Activated B cell treated with CpG ODN at 0.5 μM for 24 hours (primary cell): ENCODE measurements at regions not wholly inside any gene's neighbourhood (a gene's known extent, or its start where the extent isn't known, plus 50 kb on each side); places are given as distances from the start of the nearest gene placed in this dataset.

Source experiments
- ATAC-seq: fragments of 200-7000 bp; cut with Tn5 transposase; one replicate; pipeline ENCODE4 v1.10.0; 2021; ENCODE audit warnings: low read depth, mild to moderate bottlenecking, moderate library complexity
- CTCF ChIA-PET: fragments of 350-600 bp; sonication (Branson Sonifier 250); formaldehyde crosslinking; loops from one replicate; lab custom pipeline; 2021; ENCODE audit warnings: antibody characterized with exemption; lab: Charles Lee
- POLR2A ChIA-PET: fragments of 350-600 bp; sonication (Branson Sonifier 250); formaldehyde crosslinking; loops from one replicate; lab custom pipeline; 2021; ENCODE audit warnings: antibody characterized with exemption; lab: Charles Lee
- DNase-seq: peaks from one replicate; pipeline ENCODE4 v3.0.0; 2022
- H3K27ac Mint-ChIP-seq: one replicate; pipeline ENCODE4 v1.8.0; 2020; ENCODE audit warnings: mixed read lengths
- H3K27me3 Mint-ChIP-seq: one replicate; pipeline ENCODE4 v1.8.0; 2021; ENCODE audit warnings: mixed read lengths
- H3K36me3 Mint-ChIP-seq: one replicate; pipeline ENCODE4 v1.8.0; 2021; ENCODE audit warnings: low read depth, mixed read lengths
- H3K4me1 Mint-ChIP-seq: one replicate; pipeline ENCODE4 v1.8.0; 2021; ENCODE audit warnings: mixed read lengths
- H3K4me3 Mint-ChIP-seq: one replicate; pipeline ENCODE4 v1.8.0; 2020; ENCODE audit warnings: mild to moderate bottlenecking, mixed read lengths
- H3K9me3 Mint-ChIP-seq: one replicate; pipeline ENCODE4 v1.8.0; 2020; ENCODE audit warnings: mixed read lengths
- CTCF ChIP-seq: fragments of 200-600 bp; IDR thresholded peaks from one replicate; pipeline ENCODE4 v1.8.0; 2022; ENCODE audit warnings: antibody characterized with exemption, mild to moderate bottlenecking
- intact Hi-C: fragments of 100-400 bp; cut with micrococcal nuclease; formaldehyde crosslinking; loops from one replicate; pipeline ENCODE4 v1.15.1; 2024

GRCh38 chr4:29549342-29549741 is 1170.8 kb upstream of the PCDH7 start:
- DNase-seq, result no peak
- ATAC-seq, result no peak
- peaks cover 9% of the 10 kb centered on the region for H3K9me3 Mint-ChIP-seq
- H3K27me3 Mint-ChIP-seq, result no peaks in the 10 kb centered on the region
- H3K27ac Mint-ChIP-seq, result no peak overlapping the region
- no peaks in the 10 kb centered on the region for H3K36me3 Mint-ChIP-seq
- no peaks in the 10 kb centered on the region for H3K4me1 Mint-ChIP-seq
- CTCF ChIA-PET, result no interaction called here
- intact Hi-C loops, result no loop called here
- H3K4me3 Mint-ChIP-seq, result no peak overlapping the region
- POLR2A ChIA-PET, result no interaction called here
- no peak for TF ChIP-seq CTCF

DNA sequence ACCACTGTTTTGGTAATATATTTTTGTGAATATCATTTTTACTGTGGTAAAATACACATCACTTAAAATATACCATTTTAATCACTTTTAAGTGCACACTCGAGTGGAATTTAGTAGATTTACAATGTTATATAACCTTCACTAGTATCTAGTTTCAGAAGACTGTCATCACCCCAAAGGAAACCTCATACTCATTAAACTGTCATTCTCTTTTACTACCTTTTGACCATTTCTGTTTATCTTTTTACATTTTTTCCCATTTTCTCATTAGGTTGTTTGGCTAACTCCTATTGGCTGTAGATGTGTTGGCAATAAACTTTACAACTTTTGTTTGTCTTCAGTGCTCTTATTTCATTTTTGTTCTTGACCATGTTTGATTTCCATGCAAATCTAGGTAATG is 1168.3 kb upstream of the PCDH7 start:
- no peaks in the 10 kb centered on the region for H3K4me1 Mint-ChIP-seq
- no peak overlapping the region for H3K4me3 Mint-ChIP-seq
- POLR2A ChIA-PET, result no interaction called here
- H3K36me3 Mint-ChIP-seq, result no peaks in the 10 kb centered on the region
- no peaks in the 10 kb centered on the region for H3K27me3 Mint-ChIP-seq
- CTCF ChIA-PET, result no interaction called here
- ATAC-seq (no peak), DNase-seq (no peak)
- H3K9me3 Mint-ChIP-seq, result peaks cover 9% of the 10 kb centered on the region
- intact Hi-C loops, result no loop called here
- no peak for TF ChIP-seq CTCF
- H3K27ac Mint-ChIP-seq, result no peak overlapping the region

GRCh38 chr4:29553846-29554245 is 1166.3 kb upstream of the PCDH7 start:
- intact Hi-C loops, result no loop called here
- no peaks in the 10 kb centered on the region for H3K27me3 Mint-ChIP-seq
- no peak overlapping the region for H3K27ac Mint-ChIP-seq
- no peaks in the 10 kb centered on the region for H3K36me3 Mint-ChIP-seq
- no peaks in the 10 kb centered on the region for H3K4me1 Mint-ChIP-seq
- POLR2A ChIA-PET, result no interaction called here
- peaks cover 6% of the 10 kb centered on the region for H3K9me3 Mint-ChIP-seq
- TF ChIP-seq CTCF, result no peak
- CTCF ChIA-PET, result no interaction called here
- DNase-seq (no peak), ATAC-seq (no peak)
- H3K4me3 Mint-ChIP-seq, result no peak overlapping the region

GRCh38 chr4:29558789-29559188 is 1161.4 kb upstream of the PCDH7 start:
- no peak for ATAC-seq
- ChIA-PET POLR2A (no interaction called here), CTCF (no interaction called here)
- Mint-ChIP-seq H3K9me3 (peaks cover 7% of the 10 kb centered on the region), H3K27ac (no peak overlapping the region), H3K27me3 (no peaks in the 10 kb centered on the region), H3K36me3 (no peaks in the 10 kb centered on the region), H3K4me3 (no peak overlapping the region), H3K4me1 (no peaks in the 10 kb centered on the region)
- intact Hi-C loops, result no loop called here
- TF ChIP-seq CTCF, result no peak
- no peak for DNase-seq

DNA sequence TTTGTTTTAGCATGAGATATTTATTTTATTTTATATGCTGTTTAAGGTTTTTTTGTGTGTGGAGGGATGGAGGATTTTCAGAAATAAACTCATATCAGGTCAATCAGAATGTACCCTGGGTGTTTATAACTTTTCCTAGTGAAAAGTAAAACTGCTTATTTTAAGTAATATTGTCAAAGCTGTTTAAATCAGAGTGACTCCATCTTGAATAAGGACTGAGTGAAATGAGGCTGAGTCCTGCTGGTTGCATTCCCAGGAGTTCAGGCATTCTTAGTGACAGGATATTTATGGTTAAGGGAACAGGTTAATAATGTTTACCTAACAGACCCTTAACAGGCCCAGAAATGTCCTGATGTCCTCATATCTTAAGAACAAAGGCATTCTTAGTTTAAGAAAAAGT is 1160.9 kb upstream of the PCDH7 start:
- intact Hi-C loops, result no loop called here
- no peaks in the 10 kb centered on the region for H3K36me3 Mint-ChIP-seq
- no peaks in the 10 kb centered on the region for H3K27me3 Mint-ChIP-seq
- TF ChIP-seq CTCF, result no peak
- CTCF ChIA-PET, result no interaction called here
- H3K9me3 Mint-ChIP-seq, result peaks cover 5% of the 10 kb centered on the region
- no peak overlapping the region for H3K27ac Mint-ChIP-seq
- H3K4me1 Mint-ChIP-seq, result no peaks in the 10 kb centered on the region
- no peak for ATAC-seq
- POLR2A ChIA-PET, result no interaction called here
- no peak overlapping the region for H3K4me3 Mint-ChIP-seq
- no peak for DNase-seq
